Fibroblast of lung (primary cell): ENCODE measurements at regions not wholly inside any gene's neighbourhood (a gene's known extent, or its start where the extent isn't known, plus 50 kb on each side); places are given as distances from the start of the nearest gene placed in this dataset.

Experiments used
- EZH2 ChIP-seq: IDR thresholded peaks from 2 replicates; pipeline ENCODE4 v1.5.1; 2012; ENCODE audit warnings: low read length, control low read depth, mild to moderate bottlenecking; ENCODE audit errors: missing control alignments
- TF ChIP-seq, protein P1 (sequence below), 2 donors: IDR thresholded peaks in 1 of 2; conservative IDR thresholded peaks in 1 of 2; 1 replicate in 1 of 2; 2 replicates in 1 of 2; pipeline ENCODE4 v1.5.1; 2011 to 2012; ENCODE audit warnings: low read length in 2 of 2, control low read depth in 1 of 2, inconsistent platforms in 1 of 2, low read depth in 1 of 2, mild to moderate bottlenecking in 1 of 2

DNA sequence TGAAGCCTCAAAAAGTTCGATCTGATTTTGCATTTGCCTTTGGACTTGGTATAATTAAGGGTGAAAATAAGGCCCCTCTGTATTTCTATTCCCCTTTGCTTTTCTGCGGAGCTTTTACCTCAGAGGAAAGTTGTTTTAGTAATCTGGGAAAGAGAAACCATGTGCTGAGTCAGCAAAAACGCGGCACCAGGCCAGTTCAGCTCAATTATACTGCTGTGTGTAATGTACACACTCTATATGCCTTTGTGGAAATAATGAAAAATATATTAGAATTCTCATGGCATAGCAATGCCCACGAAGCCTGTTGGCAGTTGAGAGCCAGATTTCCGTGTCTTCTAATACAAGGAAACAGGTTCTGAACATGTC is 161.9 kb upstream of the SIX2 start:
- TF ChIP-seq, protein P1, sequence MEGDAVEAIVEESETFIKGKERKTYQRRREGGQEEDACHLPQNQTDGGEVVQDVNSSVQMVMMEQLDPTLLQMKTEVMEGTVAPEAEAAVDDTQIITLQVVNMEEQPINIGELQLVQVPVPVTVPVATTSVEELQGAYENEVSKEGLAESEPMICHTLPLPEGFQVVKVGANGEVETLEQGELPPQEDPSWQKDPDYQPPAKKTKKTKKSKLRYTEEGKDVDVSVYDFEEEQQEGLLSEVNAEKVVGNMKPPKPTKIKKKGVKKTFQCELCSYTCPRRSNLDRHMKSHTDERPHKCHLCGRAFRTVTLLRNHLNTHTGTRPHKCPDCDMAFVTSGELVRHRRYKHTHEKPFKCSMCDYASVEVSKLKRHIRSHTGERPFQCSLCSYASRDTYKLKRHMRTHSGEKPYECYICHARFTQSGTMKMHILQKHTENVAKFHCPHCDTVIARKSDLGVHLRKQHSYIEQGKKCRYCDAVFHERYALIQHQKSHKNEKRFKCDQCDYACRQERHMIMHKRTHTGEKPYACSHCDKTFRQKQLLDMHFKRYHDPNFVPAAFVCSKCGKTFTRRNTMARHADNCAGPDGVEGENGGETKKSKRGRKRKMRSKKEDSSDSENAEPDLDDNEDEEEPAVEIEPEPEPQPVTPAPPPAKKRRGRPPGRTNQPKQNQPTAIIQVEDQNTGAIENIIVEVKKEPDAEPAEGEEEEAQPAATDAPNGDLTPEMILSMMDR (conservative IDR thresholded peaks at IDR 0.05 in 1 of 2, IDR thresholded peaks at IDR 0.05 in 1 of 2; ENCODE audit: low read depth in 1 of 2, low read length in 2 of 2) = no peak
- no peak for TF ChIP-seq EZH2
